GM04503 (cell line): ENCODE measurements at regions not wholly inside any gene's neighbourhood (a gene's known extent, or its start where the extent isn't known, plus 50 kb on each side); places are given as distances from the start of the nearest gene placed in this dataset.
"Not testable (repeated sequence)": the region's sequence is repeated elsewhere in the genome, so short reads cannot be mapped to it uniquely, and the experiment has no call there.

Experiments
- DNase-seq: peaks from one replicate; pipeline ENCODE4 v3.0.0-alpha.2; 2012; ENCODE audit warnings: low read depth

DNA sequence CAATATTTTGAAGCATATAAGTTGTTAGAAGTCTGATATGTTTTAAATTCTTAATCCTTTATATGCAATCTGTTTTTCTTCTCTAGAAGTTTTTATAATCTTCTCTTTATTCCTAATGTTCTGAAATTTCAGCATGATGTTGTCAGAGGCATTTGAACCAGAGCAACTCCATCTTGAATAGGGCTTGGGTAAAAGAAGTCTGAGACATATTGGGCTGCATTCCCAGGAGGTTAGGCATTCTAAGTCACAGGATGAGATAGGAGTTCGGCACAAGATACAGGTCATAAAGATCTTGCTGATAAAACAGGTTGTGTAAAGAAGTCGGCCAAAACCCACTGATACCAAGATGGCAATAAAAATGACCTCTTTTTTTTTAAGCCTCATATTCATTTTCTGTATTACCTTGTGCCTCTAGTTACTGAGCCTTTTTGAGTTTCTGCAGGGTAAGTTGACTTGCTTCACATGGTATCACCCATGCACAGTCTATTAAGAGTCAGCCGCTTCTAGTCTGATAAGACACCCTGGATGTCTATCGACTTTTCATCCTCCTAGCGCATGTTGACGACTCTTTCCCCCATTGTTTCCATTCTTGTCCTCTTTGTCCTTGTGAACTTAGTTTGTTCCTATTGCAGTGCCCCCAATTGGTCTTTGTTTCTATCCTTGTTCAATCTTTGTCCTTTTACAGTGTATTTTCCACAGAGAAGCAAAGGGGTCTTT, 80.8 kb upstream of the RNU6-1 start:
- no peak for DNase-seq

DNA sequence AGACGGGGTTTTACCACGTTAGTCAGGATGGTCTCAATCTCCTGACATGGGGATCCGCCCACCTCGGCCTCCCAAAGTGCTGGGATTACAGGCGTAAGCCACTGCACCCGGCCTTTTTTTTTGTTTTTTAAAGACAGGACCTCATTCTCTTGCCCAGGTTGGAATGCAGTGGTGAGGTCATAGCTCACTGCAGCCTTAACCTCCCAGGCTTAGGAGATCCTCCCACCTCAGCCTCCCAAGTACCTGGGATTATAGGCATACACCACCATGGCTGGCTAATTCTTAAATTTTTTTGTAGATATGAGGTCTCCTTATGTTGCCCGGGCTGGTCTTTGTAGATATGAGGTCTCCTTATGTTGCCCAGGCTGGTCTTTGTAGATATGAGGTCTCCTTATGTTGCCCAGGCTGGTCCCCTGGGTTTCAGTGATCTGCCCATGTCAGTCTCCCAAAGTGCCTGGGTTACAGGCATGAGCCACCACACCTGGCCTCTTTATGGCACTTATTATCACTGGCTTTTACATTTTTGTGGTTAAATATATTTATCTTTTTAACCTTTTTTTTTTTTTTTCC, 82.3 kb upstream of the RNU6-1 start:
- DNase-seq: no peak

DNA sequence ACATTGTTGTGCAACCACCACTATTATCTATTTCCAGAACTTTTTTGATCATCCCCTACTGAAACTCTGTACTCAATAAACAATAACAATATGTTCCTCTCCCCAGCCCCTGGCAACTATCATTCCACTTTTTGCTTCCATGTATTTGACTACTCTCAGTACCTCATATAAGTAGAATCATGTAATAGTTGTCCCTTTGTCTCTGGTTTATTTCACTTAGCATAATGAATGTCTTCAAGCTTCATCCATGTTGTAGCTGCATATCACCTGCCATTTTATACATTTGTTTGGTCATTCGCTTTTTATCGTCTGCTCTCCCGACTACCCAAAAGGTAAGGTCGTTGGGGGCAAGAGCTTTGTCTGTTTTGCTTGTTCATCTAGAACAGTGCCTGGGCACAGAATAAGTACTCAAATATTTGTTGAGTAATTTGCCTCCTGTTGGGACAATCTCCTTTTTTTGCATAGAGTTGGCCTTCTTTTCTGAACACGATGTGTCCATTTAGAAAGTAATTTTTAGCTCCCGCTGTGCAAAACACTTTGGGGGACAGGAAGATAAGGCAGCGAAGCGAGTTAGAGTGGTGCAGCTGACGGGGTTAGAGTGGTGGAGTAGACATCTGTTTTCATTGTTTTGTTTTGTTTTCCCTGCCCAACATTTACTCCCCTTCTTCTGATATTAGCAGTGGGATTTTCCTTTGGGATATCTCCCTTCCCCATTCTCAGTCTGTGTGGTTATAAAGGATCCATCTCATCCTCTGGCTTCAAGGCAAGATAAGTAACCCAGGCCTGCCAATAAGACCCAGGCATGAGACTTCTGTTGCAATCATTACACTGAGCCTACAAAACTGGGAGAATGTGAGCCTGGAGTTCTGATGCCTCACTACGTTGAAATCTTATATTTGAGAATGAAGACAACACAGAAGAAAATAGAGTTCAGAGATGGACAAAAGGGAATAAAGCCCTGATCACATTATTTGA, 83.4 kb upstream of the RNU6-1 start:
- DNase-seq: no peak

DNA sequence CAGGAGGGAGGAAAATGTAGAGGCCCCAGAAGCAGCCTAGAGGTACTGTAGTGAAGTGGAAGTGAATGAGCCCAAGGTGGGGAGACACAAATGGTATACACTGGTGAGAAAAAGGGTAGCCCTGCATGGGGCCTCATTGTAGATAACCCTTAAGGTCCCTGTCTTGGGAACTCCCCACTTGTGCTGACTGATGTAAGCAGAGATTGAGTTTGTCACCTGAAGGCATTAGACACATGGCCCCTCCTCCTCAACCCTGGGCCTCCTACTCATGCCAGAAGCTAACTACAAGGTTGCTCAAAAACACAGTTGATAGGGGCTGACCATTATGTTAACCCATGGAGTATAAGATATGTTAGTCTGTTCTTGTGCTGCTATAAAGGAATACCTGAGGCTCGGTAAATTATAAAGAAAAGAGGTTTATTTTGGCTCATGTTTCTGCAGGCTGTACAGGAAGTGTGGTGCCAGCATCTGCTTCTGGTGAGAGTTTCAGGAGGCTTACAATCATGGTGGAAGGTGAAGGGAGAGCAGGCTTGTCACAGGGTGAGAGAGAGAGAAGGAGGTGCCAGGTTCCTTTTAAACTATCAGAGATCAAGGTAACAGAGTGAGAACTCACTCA, 84.6 kb upstream of the RNU6-1 start:
- no peak for DNase-seq

DNA sequence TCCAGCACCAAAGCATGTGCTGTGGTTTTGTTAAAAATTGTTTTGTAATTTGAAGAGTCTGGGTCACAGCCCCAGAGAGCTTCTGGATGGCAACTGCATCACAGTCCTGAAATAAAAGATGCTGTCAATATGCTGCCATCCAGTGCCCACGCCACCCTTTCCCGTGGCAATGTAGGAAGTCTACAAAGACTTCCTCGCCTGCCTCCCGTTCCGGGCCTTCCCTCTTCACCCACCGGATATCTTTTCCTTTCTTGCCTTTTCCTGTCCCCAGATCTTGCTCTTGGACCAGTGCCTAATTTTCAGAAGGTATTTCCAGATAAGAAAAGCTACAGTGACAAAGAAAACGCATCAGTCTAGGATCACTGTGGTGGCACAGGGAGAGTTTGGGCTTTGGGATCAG, 85.3 kb upstream of the RNU6-1 start:
- no peak for DNase-seq

DNA sequence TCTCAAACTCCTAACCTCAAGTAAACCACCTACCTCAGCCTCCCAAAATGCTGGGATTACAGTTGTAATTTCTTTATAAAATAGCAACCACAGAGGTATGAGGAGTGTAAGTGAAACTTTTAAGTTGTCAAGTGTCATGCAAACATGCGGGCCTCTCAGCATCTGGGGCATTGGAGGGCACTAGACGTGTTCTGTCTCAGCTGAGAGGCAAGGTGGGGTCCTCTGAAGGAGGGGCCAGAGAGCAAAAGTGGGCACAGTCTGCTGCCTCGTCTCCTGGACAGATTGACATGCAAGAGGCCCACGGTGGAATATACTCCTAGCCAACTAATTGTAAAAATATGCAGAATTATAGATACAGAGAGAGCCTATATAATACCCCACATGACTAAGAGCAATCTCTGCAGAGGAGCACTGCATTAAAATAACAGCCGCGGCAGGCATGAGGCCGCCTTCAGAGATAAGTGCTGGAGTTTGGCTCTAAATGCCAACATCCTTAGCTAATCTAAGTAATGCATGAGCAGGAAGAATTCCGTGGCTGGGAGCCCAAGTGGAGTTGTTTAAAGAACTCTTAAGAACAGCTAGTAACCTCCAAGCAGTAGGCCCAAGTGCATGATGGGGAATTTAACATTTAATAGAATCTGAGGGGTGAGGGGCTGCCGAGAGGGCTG, 87.8 kb upstream of the RNU6-1 start:
- no peak for DNase-seq

DNA sequence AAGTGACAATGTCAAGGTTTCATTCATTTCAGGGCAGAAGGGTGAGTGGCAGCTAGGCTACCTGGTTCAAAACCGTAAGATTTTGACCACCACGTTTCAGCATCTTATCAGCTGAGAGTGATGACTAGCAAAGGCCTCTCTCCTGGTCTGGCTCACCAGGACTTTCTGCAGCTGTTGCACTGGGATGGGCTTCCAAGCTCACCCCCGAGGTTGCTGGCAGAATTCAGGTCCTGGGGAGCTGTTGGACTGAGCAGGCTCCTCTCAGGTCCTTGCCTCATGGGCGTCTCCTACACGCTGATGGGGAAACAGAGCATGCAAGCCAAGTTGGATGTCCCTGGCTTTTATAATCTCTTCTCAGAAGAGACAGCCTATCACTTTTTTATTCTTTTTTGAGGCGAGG, 88.8 kb upstream of the RNU6-1 start:
- no peak for DNase-seq

DNA sequence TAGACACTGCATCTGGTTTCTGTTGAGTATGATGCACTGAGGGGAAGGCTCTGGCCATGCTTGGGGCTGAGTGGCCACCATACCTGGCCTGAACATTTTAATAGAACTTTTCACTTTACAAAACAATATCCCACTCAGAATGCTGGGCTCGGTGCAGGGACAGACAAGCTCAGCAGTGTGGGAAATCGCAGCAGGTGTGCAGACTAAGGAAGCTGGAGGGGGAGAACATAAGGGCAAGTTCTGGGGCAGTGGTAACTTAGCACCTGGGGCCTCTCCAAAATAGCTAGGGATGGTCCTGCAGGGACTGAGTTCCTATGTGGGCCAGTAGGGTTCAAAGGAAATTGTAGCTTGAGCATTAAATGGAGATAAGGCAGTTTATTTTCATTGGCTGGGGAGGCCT, 90.9 kb upstream of the RNU6-1 start:
- DNase-seq: no peak

DNA sequence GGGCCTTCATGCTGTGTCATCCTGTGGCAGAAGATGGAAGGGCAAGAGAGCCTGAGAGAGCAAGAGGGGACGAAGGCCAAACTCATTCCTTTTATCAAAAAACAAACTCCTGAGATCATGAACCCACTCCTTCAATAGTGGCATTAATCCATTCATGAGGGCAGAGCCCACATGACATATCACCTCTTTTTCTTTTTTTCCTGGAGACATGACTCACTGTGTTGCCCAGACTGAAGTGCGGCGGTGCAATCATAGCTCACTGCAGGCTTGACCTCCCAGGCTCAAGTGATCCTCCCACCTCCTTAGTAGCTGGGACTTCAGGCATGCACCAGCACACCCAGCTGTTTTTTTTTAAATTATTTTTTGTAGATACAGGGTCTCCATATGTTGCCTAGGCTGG, 92.0 kb upstream of the RNU6-1 start:
- DNase-seq: no peak

DNA sequence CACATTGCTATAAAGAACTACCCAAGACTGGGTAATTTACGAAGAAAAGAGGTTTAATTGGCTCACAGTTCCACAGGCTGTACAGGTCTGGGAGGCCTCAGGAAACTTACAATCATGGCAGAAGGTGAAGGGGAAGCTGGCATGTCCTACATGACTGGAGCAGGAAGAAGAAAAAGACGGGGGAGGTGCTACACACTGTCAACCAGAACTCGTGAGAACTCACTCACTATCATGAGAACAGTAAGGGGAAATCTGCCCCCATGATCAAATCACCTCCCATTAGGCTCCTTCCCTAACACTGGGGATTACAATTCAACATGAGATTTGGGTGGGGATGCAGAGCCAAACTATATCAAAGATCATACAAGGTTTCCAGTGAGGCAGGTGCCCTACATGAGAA, 94.3 kb upstream of the RNU6-1 start:
- not testable (repeated sequence) for DNase-seq

DNA sequence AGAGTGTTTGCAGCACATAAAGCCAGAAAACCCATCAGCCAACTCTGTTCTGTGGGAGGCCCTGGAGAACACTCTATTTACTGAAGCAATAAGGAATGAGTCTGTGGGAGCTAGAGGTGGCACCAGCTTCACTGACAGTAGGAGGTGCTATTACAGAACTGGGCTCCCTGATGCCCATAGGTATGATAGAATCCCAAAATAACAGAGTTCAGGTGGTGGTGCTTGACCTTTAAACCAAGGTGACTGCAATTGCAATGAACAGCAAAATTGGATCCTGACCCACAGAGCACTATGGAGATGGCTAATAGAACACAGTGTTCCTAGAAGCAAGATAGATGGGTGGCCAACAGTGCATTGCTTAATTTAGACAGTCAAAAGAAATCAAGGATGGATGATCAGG, 95.4 kb upstream of the RNU6-1 start:
- no peak for DNase-seq

DNA sequence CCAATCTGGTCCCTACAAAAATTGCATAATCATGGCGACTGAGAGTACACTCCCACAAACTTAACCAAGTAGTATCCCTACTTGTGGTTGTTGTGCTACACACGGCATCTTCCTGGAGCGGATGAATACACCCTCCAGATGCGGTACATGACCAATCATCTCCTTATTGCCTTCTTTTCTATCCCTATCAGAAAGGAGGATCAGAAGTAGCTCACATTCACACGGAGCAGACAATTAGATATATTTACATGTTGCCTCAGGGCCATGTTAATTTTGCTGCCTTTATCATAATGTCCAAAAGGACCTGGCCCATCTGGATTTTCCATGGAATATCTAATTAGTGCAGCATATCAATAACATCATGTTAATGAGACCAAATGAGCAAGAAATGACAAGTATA, 96.4 kb upstream of the RNU6-1 start:
- DNase-seq: no peak

DNA sequence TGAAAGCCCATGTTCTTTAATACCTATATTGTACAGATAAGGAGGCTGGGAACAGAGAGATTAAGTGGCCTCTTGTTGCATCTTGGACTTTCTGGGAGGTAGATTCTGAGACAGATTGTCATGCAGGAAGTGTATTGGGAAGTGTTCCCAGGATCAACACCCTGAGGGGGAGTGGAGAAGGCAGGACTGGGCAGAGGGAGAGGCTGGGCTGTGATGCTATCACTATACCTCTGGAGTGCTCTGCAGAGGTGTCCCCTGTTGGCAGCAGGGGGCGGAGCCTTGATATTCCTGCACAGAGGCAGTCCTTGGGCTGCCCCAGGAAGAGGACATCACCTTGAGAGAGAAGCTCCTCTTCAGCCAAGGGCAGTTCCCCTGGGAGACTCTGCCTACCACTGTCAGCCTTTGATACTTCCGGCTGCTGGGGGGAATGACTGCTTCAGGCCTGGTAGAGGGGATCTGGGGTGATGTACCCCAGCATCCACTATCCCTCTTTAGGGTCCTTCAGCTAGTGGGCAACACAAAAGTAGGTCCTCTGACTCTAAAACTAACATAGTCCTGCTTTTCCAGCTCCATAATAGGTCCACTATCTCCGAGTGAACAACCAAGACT, 97.4 kb upstream of the RNU6-1 start:
- no peak for DNase-seq

DNA sequence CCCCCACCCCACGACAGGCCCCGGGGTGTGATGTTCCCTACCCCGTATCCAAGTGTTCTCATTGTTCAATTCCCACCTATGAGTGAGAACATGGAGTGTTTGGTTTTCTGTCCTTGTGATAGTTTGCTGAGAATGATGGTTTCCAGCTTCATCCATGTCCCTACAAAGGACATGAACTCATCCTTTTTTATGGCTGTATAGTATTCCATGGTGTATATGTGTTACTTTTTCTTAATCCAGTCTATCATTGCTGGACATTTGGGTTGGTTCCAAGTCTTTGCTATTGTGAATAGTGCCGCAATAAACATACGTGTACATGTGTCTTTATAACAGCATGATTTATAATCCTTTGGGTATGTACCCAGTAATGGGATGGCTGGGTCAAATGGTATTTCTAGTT, 99.3 kb upstream of the RNU6-1 start:
- not testable (repeated sequence) for DNase-seq

DNA sequence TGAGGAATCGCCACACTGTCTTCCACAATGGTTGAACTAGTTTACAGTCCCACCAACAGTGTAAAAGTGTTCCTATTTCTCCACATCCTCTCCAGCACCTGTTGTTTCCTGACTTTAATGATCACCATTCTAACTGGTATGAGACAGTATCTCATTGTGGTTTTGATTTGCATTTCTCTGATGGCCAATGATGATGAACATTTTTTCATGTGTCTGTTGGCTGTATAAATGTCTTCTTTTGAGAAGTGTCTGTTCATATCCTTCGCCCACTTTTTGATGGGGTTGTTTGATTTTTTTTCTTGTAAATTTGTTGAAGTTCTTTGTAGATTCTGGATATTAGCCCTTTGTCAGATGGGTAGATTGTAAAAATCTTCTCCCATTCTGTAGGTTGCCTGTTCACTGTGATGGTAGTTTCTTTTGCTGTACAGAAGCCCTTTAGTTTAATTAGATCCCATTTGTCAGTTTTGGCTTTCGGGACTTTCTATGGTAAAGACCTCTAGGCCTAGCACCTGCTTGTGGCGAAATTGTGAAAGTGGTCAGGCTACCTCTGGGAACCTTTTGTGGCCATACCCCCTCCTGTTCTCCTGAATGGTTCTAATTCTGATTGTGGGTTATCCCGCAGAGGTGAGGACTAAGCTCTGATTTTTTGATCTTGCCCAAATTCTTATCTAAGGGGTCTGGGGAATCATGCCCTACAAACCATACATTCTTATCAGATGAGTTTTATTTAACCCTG, 99.9 kb upstream of the RNU6-1 start:
- not testable (repeated sequence) for DNase-seq

DNA sequence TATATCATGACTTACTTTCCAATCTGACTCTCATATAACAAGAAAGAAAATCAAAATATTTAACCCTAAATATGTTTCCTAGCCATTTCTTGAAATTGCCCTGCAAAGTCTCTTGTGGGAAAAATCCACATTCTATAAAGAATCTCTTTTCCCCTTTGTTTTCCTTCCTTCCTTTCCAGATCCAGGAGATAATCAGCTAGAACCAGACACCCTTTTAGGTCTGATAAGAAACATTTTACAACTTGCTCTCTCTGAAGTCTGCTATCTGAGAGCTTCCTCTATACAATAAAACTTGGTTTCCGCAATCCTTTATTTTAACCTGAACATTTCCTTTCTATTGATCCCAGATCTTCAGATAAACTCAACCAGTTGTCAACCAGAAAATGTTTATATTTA, 100.5 kb upstream of the RNU6-1 start:
- no peak for DNase-seq

DNA sequence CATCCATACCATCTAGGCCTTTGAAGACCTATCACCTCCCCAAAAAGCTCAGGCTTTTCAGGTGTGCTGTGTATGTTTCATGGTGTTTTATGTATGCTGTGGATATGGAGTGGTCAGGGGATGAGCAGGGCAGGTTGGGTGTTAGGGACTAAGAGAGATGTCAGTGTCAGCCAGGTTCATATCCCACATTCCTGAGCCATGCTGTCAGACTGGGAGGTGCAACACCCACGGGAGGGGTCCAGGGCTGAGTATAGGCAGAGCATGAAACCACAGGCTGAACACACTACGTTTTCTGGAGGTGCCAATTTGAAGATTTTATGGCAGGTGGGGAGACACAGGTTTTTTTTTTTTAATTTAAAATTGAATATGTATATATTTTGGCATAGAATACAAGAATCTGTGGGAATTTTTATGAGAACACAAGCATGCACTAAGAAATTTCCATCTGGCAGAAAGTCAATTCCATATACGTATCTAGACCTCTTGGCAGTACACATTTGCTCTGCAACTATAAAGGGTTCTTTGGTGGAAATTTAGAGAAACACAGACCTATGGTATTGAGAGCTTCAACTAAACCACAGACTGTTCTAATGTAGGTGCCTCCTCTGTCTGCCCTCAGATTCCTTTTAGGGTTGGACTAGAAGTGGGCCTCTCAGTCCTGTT, 101.9 kb upstream of the RNU6-1 start:
- no peak for DNase-seq

DNA sequence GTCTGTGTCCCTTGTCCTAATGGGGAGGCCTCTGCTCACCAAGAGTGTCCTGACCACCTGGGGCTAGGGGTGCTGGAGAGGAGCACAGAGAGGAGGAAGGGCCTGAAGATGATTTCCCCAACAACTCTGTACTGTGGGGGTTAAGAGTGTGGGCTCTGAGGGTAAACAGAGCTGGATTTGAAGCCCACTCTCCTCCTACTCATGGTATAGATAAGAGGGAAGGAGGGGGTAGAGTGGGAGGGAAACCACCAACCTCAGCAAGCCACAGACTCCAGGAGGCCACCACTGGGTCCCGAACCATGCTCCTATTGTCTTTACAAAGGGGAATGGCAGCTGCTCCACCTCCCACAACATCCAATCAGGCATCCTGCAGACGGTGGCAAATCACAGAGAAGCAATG, 103.6 kb upstream of the RNU6-1 start:
- no peak for DNase-seq

DNA sequence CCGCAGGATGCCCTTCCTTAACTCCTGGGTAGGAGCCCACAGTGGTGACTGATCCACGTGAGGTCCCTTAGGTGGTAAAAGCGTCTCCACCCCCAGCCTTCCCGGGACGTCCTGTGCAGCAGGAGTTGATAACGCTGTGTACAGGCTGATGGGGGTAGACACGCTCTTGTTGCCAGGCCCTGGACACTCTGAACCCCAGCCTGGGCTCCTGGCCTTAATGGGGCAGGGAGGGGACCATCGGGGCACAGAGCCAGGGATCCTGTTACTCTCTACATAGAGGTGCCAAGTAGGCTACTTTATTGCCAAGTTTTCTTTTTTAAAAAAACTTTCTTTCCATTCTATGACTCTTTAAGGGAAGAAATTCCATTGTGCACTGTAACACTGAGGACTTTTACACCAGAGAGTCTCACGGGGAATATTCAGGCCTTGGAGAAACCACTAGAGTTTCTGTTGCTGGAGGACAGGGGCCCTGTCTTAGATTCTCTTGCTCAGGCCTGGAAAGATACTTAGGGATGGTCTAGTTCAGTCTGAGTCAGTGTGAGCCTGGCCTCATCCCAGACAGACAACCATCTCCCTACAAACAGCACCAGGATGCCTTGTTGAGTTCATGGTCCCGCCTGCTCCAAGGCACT, 104.3 kb upstream of the RNU6-1 start:
- DNase-seq: no peak

DNA sequence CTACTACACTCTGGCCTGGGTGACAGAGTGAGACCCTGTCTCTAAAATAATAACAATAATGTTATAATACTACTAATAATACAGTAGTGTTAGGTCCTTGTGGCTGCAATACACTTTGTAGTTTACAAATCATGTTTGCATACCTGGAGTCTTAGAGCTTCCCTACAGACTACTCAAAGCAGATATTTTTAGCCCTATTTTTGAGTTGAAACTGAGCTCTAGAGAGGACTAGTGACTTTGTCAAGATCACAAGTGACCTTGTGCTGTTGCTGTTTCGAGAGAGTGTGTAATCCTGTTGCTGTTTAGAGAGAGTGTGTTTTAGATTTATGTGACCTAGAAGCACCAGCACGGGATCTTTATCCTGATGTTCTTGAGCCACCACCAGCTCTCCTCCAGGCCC, 105.3 kb upstream of the RNU6-1 start:
- no peak for DNase-seq
